Endodermal cell (in vitro differentiated cells): ENCODE measurements at regions not wholly inside any gene's neighbourhood (a gene's known extent, or its start where the extent isn't known, plus 50 kb on each side); places are given as distances from the start of the nearest gene placed in this dataset.

ENCODE experiments used
- DNase-seq: peaks from one replicate; pipeline ENCODE4 v3.0.0-alpha.2; 2017
- H3K27ac ChIP-seq: 2 replicates; pipeline ENCODE4 v1.5.1; 2013; ENCODE audit warnings: mild to moderate bottlenecking, low read depth, low read length, moderate library complexity
- H3K27me3 ChIP-seq: 2 replicates; pipeline ENCODE4 v1.6.1; 2013; ENCODE audit warnings: mild to moderate bottlenecking, low read length, moderate library complexity; ENCODE audit not compliant: insufficient read depth, control insufficient read depth, poor library complexity, severe bottlenecking
- H3K36me3 ChIP-seq: 2 replicates; pipeline ENCODE4 v1.7.0; 2013; ENCODE audit warnings: mild to moderate bottlenecking, low read length, moderate library complexity; ENCODE audit not compliant: control insufficient read depth, insufficient read depth
- H3K4me1 ChIP-seq: one replicate; pipeline ENCODE4 v1.7.0; 2013; ENCODE audit warnings: low read length; ENCODE audit not compliant: control insufficient read depth, insufficient read depth
- H3K4me3 ChIP-seq: 2 replicates; pipeline ENCODE4 v1.5.1; 2013; ENCODE audit warnings: mild to moderate bottlenecking, low read length, moderate library complexity
- H3K9ac ChIP-seq: 2 replicates; pipeline ENCODE4 v1.6.1; 2013; ENCODE audit warnings: mild to moderate bottlenecking, low read length, moderate library complexity; ENCODE audit not compliant: poor library complexity, severe bottlenecking; ENCODE audit errors: extremely low read depth
- H3K9me3 ChIP-seq: 2 replicates; pipeline ENCODE4 v1.6.1; 2013; ENCODE audit warnings: mild to moderate bottlenecking, low read length, moderate library complexity; ENCODE audit not compliant: control insufficient read depth
- H3K27ac Mint-ChIP-seq: 2 replicates; pipeline ENCODE4 v1.8.0; 2020; ENCODE audit warnings: mixed read lengths
- H3K27me3 Mint-ChIP-seq: 2 replicates; pipeline ENCODE4 v1.8.0; 2021; ENCODE audit warnings: mild to moderate bottlenecking, mixed read lengths; ENCODE audit not compliant: insufficient read depth
- H3K36me3 Mint-ChIP-seq: 2 replicates; pipeline ENCODE4 v1.8.0; 2020; ENCODE audit warnings: low read depth, mixed read lengths
- H3K4me1 Mint-ChIP-seq: 2 replicates; pipeline ENCODE4 v1.8.0; 2020; ENCODE audit warnings: mixed read lengths
- H3K4me3 Mint-ChIP-seq: 2 replicates; pipeline ENCODE4 v1.8.0; 2020; ENCODE audit warnings: mild to moderate bottlenecking, moderate library complexity, mixed read lengths
- H3K9me3 Mint-ChIP-seq: 2 replicates; pipeline ENCODE4 v1.8.0; 2020; ENCODE audit warnings: mild to moderate bottlenecking, mixed read lengths
- CTCF ChIP-seq: fragments of 200-600 bp; sonication (generic); conservative IDR thresholded peaks from 2 replicates; pipeline ENCODE4 v1.5.0; 2021; ENCODE audit warnings: antibody characterized with exemption, mild to moderate bottlenecking
- WGBS, 2 experiments: methylation state at CpG; one replicate each; pipeline versions ENCODE4 v1.1.5 to v1.1.7; 2013; ENCODE audit warnings: missing lambda C conversion rate in 2 of 2, mixed read lengths in 1 of 2; ENCODE audit not compliant: insufficient coverage in 1 of 2, insufficient read length in 1 of 2; 5-methylcytosine and 5-hydroxymethylcytosine counted together

DNA sequence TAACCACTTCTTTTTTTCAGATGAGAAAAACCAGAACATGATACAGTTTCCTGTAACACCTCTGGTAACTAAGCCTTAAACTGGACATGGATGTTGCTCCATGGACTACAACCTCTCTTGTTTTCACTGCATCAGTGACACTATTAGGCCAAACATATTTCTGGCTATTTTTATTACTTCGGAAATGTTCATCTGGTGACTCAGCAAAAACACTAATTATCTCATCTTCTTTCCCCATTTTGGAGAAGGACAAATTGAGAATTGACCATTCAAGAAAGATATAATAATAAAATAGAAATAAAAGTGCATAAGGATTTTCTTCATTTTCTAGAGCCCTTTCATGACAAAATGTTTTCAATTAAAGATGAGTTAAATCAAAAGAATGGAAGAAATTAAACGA is 361.9 kb upstream of the TECRL start:
- Mint-ChIP-seq H3K4me1 (peaks cover 4% of the 10 kb centered on the region), H3K4me3 (no peak overlapping the region), H3K36me3 (no peaks in the 10 kb centered on the region), H3K27me3 (no peaks in the 10 kb centered on the region), H3K27ac (no peak overlapping the region), H3K9me3 (no peaks in the 10 kb centered on the region)
- no peaks in the 10 kb centered on the region for H3K4me1 ChIP-seq
- no peaks in the 10 kb centered on the region for H3K36me3 ChIP-seq
- no peak for TF ChIP-seq CTCF
- WGBS, 2 experiments, result 93% methylated on average over 2 of the region's 2 CpGs; no CpG with 5 or more reads in 1 of the 2 experiments
- DNase-seq, result no peak
- no peak overlapping the region for H3K27ac ChIP-seq
- peaks cover 3% of the 10 kb centered on the region for H3K9me3 ChIP-seq
- no peaks in the 10 kb centered on the region for H3K27me3 ChIP-seq
- no peak overlapping the region for H3K9ac ChIP-seq
- H3K4me3 ChIP-seq, result no peak overlapping the region

DNA sequence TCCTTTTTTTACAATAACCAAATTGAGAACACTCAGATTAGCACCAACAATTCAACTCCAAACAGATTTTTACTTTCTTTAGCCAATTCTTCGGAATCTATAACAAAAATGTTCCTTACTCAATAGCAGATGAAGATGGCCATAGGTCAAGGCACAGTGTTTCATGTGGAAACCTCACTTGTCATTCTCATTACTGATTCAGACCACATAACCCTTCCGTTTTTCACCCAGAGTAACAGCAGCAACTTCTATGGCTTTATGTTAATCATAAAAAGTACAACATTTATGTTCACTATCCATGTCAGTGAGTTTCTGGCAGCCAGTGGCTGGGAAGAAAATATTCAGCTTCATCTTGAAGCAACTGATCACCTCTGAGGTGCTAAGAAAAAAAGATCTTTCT is 358.3 kb upstream of the TECRL start:
- H3K27me3 ChIP-seq, result no peaks in the 10 kb centered on the region
- TF ChIP-seq CTCF, result no peak
- Mint-ChIP-seq H3K9me3 (no peaks in the 10 kb centered on the region), H3K36me3 (no peaks in the 10 kb centered on the region), H3K4me3 (no peak overlapping the region), H3K4me1 (peaks cover 4% of the 10 kb centered on the region), H3K27me3 (no peaks in the 10 kb centered on the region), H3K27ac (no peak overlapping the region)
- H3K4me1 ChIP-seq, result no peaks in the 10 kb centered on the region
- H3K36me3 ChIP-seq, result no peaks in the 10 kb centered on the region
- no peak for DNase-seq
- no peak overlapping the region for H3K27ac ChIP-seq
- no peak overlapping the region for H3K9ac ChIP-seq
- no peak overlapping the region for H3K4me3 ChIP-seq
- WGBS, 2 experiments, result 90 to 100% methylated on average over 1 to 2 of the region's 2 CpGs
- peaks cover 3% of the 10 kb centered on the region for H3K9me3 ChIP-seq

GRCh38 chr4:64766565-64766964 is 357.3 kb upstream of the TECRL start:
- H3K27me3 ChIP-seq, result no peaks in the 10 kb centered on the region
- DNase-seq, result no peak
- no peak for TF ChIP-seq CTCF
- no peaks in the 10 kb centered on the region for H3K27me3 Mint-ChIP-seq
- H3K27ac ChIP-seq, result no peak overlapping the region
- no peaks in the 10 kb centered on the region for H3K36me3 ChIP-seq
- H3K4me3 ChIP-seq, result no peak overlapping the region
- WGBS, 2 experiments, result 63 to 92% methylated on average over 1 of the region's 1 CpG
- no peaks in the 10 kb centered on the region for H3K9me3 Mint-ChIP-seq
- no peak overlapping the region for H3K9ac ChIP-seq
- peaks cover 3% of the 10 kb centered on the region for H3K9me3 ChIP-seq
- no peak overlapping the region for H3K4me3 Mint-ChIP-seq
- H3K27ac Mint-ChIP-seq, result no peak overlapping the region
- H3K36me3 Mint-ChIP-seq, result no peaks in the 10 kb centered on the region
- H3K4me1 Mint-ChIP-seq, result peaks cover 3% of the 10 kb centered on the region
- H3K4me1 ChIP-seq, result no peaks in the 10 kb centered on the region
